ENCODE measurements at regions not wholly inside any gene's neighbourhood (a gene's known extent, or its start where the extent isn't known, plus 50 kb on each side); places are given as distances from the start of the nearest gene placed in this dataset.
"Not testable (repeated sequence)": the region's sequence is repeated elsewhere in the genome, so short reads cannot be mapped to it uniquely, and the experiment has no call there.

DNA sequence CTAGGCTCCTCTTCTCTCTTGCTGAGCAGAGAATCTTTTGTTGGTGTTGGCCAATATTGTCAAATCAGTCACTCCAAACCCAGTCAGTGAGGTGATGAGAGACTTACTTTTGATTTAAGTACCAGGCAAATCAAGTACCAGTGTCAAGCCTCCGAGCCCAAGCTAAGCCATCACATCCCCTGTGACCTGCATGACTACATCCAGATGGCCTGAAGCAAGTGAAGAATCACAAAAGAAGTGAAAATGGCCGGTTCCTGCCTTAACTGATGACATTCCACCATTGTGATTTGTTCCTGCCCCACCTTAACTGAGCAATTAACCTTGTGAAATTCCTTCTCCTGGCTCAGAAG lies 107.0 kb upstream of the DAB1 start:
- DNase-seq = not testable (repeated sequence)

DNA sequence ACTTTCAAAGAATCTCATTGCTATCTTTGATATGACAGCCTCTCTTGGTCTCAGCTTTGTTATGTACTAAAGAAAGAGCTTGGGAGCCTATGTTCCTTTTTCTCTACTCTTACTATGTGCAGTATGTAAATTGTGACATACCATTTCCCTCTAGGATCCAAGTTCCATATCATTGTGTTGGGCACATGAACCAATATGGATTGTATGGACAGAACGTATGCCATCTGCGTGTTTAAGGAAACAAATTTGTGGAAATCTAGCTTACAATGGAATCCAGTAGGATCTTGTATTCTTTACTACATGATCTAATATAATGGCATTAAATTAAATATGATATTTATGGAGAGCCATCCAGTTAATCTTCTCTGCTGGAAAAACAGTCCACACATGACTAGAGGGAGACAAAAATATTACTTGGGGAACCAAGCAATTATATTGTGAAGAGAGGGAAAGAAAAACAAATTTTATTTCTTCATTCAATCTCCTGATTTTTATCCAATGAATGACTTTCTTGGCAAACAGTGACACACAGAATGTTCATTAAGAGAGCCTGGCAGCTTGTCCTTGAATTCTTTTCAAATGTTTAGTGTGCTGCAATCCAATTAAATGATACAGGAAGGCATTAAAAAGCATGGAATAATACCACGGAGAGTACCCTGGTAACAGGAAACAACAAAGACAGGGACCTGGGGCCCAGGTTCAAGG lies 106.5 kb upstream of the DAB1 start:
- DNase-seq = no peak

DNA sequence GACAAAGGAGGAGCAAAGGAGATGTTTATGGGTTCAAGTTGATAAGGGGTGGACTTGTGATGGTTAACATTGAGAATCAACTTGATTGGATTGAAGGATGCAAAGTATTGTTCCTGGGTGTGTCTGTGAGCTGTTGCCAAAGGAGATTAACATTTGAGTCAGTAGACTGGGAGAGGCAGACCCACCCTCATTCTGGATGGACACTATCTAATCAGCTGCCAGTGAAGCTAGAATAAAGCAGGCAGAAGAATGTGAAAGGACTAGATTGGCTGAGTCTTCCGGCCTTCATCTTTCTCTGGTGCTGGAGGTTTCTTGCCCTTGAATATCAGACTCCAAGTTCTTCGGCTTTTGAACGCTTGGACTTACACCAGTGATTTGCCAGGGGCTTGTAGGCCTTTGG lies 98.7 kb upstream of the DAB1 start:
- no peak for DNase-seq

DNA sequence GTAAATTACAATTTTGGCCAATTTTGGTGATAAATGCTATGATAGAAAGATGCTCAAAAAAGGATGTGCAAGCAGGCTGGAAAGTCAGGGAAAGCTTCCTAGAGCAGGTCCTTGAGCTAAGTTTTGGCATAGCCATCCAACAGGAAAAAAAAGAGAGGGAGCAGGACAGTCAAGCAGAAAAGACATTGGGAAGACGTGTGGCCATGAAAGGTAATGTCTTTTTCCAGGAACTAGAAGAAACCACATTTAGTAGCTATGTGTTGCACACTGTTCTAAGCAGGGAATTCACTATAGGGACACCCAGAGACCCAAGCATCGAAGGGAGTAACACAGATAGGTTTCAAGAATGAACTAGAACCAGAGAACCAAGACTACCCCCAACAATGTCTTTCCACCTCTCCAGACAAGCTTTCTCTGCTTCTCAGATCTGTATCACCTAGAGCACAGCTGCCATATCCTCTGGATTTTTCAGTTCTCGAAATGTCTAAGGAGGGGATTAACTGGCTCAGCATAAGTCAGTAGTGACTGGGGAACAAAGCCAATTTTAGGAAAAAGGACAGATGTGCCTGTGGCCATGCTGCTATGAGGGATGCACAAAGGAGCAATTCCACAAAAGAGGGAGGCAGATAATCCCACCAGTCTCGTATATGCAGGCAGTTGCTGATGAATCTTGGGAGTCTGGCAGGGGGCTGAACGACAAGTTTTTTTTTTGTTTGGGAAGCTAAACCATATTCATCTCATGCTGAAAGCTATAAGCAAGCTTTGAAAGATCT lies 97.1 kb upstream of the DAB1 start:
- no peak for DNase-seq

DNA sequence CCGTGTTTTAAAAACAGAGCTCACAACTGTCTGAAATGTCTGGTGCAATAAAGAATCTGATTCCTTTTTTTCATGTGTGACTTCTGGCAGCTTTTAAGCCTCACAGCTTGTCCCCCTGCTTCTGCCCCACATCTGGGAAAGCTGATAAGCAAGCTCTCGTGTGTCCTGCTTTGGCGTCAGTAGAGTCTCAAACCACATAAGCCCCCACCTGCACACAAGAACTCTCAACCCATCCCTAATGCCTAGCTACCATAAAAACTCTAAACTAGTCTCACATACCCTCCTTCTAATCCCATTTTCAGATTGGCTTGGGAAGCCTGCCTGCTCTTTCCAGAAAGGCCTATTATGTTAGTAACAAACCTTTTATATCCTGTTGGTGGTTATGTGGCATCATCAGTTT lies 94.6 kb upstream of the DAB1 start:
- no peak for DNase-seq

DNA sequence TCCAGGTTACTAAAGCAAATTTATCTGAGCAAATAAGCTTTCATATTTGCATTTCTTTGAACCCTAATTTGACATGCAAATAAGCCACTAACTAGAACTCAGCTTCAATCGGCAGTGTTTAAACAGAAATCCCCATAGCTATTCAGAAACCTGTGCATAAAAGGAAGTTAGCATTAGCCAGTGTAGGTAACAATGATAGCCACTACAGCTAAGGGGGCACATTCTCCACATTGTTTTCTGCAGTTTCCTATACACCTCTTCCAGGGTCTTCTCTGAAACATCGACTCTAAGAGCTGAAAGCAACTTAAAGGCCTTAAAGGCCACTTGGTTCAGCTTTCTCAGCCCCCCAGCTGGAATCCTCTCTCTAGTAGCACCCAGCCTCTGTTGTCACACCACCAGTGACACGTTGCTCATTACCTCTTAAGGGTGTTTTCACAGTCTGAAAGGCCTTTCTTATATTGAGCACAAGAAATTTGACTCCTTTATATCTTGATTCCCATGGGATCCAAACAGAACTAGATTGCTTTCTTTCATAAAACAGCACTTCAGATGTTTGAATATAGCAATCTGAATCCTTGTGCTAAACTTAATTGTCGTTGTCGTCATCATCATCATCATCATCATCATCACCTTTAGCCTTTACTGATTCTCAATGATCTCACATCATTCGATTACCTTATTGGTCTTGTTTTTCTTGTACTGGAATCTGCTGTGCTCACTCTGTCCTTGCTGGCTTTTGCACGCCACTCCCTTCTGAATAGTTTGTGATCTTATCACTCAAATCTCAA lies 93.9 kb upstream of the DAB1 start:
- DNase-seq = no peak

DNA sequence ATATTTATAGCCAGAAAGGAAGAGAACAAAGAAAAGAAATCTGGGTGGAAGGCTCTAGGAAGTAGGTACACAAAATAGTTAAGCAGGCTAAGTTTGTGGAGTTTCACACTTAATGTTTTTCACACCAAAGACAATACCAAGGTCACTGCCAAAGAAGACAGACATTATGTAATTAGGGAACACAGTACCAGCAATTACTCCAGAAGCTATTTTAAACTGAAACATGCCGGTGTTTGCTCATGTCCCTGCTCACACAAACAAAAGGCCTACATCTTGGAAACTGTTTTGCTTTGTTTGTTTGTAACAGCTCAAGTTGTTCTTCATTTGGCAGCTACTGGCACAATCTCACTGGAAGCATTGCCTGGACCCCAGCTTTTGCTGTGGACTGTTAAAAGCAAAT lies 88.5 kb upstream of the DAB1 start:
- no peak for DNase-seq

DNA sequence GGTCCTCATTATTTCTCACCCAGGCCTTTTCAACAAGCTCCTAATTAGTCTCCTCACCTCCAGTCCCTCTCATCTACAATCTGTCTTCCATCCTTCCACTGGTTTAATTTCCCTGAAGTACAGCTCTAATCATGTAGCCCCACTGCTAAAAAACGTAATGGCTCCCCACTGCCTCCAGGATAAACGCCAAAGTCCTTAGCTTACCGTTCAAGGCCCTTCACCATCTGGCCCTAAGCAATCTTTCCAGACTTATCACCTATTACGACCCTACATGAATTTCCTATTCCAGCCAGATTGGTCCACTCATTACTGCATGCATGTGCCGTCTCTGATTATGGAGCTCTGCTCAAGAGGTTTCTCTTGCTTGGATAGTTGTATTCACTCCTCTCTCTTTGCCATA lies 83.1 kb upstream of the DAB1 start:
- no peak for DNase-seq

DNA sequence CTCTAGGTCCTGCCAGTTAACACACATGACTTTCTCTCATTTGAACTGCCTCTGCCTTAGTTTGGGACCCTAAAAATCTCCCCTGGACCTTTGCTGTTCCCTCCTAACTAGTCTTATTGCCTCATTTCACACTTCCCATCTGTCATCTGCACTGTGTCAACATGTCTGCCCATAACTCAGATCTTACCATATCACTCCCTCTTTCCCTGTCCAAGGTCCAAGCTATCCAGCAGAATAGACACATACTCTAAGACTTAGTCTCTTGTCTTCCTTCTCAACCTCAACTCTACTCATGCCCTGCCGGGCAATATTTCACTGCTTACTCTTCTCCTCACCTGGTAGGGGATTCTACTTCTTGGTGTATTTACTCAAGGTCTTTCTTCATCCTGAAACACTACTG lies 79.5 kb upstream of the DAB1 start:
- DNase-seq = no peak

DNA sequence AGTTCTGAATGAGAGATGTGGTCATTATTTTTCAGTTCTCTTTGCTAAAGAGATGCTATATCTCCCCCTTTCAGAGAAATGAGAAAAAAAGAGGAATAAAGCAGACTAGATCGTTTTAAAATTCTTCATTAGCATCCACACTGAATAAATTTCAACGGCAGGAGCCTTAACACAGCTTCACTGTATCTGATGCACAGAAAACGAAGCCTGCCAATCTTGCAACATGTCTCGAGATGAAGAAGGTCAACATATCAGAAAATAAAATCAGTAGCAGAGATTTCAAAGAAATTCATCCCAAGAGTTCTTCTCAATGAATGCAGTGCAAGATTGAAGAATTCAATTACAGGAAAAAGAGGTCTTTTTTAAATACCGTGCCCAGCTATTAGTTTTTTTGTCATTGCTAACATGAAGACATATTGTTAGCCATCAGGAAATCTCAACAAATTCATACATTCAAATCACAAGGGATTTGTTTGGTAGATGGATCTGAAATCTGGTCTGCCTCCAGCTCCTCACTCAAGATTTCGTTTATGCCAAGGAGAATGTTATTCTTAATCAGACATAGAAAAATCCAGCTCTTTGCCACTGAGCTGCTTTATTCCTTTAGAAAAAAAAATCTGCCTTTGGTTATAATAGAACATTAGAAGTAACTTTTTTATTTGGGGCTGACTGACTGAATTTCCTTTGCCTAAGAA lies 76.4 kb upstream of the DAB1 start:
- no peak for DNase-seq

DNA sequence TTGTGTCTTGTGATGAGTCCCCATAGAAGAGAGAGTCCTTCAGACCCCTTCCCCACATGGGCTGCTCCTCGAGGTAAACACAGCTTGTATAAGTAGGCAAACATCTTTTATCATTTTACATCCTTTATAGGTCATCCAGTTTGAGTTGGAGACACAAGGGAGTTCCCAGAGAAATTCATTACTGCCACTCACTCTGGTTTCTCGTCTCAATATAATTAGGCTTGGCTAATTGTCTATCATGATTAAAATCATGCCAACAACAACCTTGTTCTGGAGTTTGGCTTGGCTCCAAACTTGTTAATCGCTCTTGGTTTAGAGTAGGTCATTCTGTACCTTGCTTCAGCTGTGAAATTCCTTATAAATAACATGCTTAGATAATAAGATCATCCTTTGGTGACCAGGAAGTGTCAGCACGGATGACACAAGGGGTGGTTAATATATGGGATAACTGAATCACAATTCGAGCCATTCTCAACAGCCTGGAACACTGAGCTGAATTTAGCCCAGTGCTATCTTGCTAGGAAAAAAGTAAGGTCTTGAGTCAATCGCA lies 70.7 kb upstream of the DAB1 start:
- no peak for DNase-seq

DNA sequence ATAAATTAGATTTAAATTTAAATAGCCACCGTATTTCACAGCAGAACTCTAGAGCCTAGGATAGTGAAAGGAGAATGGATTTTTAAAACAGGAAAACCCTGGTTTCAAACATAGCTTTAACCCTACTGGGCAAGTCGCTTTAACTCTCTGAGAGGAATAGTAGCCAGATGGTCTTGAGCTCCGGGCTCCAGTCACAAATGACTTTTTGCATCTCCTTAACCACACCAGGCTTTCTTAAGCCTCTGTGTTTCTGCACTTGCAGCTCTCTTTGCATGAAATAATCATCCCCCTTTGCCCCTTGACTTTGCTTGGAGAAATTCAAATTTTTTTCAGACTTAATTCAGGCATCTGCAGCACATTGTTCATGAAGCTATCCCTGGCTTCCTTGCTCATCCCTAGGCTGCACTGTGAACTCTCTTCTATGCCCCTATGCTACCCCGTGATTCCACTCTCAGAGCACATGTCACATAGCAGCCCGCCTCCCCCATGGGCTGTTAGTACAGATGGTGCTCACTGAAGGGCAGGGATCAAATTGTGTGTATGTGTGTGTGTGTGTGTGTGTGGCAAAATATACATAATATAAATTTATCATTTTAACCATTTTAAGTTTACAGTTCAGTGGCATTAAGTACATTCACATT lies 68.8 kb upstream of the DAB1 start:
- DNase-seq = no peak

DNA sequence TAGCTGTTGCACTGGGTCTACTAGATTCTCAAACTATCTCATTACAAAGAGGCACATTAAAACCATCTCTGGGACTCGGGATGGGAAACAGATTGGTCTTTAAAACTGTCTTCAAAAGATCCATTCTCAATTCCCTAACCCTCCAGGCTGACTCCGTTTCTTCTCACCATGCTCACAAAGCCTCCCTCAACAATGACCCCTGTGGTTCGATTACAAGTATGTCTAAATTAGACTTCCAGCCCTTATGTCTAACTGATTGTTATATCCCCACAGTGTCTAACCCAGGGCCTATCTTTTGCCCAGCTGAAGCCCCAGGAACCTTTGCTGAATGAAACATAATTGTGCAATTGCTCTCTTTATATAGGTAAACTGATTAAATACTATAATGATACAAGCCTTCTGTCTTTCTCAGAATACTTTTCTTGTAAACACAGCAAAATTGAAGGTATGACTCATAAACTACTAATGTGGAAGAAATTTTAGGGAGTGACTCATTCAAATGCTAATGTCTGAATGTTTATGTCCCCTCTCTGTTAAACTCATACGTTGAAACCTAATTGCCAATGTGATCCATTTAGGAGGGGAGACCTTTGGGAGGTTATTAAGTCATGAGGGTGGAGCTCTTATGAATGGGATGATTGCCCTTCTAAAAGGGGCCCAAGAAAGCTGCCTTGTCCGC lies 65.6 kb upstream of the DAB1 start:
- DNase-seq = no peak

DNA sequence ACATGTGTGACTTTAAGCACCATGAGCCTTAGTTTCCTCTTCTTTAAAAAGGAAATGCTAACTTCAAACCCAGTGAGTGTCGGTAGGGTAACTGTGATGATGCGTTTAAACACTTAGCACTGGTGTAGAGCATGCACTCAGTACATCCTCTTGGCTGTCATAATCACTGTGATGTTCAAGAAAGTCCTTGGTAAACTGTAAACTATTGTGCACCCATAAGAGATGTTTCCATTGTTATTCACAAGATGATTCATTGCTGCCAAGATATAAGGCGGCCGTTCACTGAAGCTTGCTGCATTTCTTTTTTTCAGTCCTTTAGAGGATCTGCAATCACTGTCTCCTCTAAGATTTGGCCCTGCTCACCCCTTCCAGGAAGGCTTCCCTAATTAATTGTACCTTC lies 61.8 kb upstream of the DAB1 start:
- no peak for DNase-seq

DNA sequence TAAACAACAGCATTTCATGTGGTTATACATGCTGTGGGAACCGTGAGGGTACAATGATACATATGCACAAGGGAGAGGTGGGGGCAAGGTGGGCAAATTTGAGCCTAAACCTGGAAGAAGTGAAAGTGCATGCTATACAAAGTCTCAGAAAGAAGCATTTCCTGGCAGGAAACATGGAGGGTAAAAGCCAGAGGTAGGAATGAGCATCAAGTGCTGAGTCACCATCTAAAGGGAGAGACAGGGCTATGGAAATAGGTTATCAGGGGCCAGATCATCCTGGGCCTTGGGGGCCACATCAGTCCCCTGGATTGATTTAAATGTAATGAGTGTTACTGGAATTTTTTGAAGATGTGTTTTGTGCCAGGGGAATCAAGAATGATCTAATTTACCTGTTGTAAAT lies 60.1 kb upstream of the DAB1 start:
- DNase-seq = no peak

DNA sequence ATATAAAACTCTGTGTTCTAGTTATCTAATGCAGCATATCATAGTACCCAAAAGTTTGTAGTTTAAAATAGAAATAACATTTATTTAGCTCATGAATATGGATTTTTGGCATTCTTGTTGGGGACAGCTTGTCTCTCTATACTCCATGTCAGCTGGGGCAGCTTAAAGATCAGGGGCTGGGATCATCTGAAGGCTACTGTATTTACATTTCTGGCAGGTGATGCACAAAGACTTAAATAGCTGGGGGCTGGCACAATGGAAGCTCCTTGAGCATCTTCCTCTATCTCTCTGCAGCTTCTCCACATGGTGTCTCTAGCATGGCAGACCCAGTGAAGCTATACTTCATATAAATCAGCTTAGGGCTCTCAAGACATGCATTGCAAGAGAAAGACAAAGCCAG lies 55.6 kb upstream of the DAB1 start:
- no peak for DNase-seq

DNA sequence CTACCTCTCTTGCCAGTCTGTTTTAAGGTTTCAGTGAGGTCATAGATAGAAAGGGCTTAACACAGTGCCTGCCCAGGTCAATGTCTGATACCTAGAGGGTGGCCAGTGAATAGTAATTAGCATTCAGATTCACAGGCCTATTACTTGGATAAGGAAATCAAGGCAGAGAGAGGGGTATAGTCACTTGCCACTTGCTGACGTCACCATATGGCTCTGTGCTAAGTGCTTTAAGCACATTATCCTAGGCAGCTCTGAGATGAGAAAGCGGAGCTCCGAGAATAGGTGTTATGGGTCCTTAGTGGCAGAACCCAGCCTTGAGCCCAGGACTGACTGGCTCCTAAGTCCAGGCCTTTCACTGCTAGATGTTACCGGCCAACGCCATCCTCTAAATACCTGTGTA lies 51.5 kb upstream of the DAB1 start:
- no peak for DNase-seq

DNA sequence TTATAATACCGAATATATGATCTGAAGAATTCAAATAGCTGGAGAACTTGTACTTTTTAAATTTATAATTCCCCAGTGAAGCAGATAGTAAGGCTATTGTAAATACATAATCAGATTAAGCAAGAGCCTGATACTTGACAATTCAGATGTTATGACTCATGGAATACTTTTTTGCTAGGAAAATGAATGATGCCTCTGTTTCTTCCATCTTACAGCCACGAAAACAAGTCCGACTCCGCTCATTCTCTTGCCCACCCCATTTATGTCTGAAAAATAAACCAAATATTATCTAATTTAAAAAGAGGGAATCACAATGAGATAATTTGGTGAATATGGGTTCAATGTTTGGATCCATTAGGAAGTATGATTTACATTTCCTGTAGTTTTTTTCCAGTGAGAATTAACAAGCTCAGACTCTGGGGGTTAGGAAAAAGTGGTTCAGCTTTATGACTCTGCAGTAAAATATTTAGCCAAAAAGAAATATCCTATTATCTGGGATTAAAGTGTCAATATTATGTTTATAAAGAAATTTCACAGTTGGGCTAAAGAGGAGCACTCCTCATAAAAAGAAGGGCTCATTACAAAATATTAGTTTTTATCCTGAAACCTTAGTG lies 50.4 kb upstream of the DAB1 start:
- no peak for DNase-seq
